ENCODE measurements at regions not wholly inside any gene's neighbourhood (a gene's known extent, or its start where the extent isn't known, plus 50 kb on each side); places are given as distances from the start of the nearest gene placed in this dataset.

DNA sequence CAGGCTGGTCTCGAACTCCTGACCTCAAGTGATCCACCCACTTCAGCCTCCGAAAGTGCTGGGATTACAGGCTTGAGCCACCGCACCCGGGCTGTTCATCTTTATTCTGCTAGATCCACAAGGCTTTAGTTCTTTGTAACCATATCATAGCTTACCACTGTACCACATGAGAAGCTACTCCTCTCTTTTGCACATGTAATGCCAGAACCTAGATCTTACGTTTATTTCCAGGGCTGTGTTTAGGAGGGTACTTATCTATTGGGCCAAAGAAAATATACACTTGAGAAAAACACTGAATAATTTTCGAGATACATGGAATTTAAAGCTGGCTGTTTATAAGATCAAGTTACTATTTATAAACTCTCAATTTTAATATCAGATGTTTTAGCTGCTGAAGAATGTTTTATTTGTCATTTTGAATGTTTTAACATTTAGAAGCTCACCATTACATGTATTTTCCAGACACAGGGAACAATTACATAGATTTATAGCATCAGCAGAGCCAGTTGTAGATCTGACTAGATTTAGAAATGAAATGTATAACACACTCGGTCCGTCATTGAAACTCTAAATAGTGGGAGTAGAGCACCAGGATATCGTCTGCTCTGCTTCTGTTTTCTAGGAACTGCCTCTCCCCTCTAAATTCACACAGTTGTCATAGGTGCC is 155.3 kb upstream of the HAND2 start:
- no peak overlapping the region for H3K4me3 ChIP-seq
- H3K9me1 ChIP-seq (ENCODE audit: control insufficient read depth, insufficient read depth, low read length): no peaks in the 10 kb centered on the region
- H3K36me3 ChIP-seq (ENCODE audit: control insufficient read depth, insufficient read depth, low read length): no peaks in the 10 kb centered on the region
- no peak overlapping the region for H3K4me2 ChIP-seq (ENCODE audit: insufficient read depth, low read length)
- H3K4me1 ChIP-seq (replicated peaks in 1 of 2; ENCODE audit: control insufficient read depth in 2 of 2, insufficient read depth in 2 of 2, low read length in 2 of 2): no peaks in the 10 kb centered on the region
- no peak for TF ChIP-seq ZNF668 (CRISPR knock-in tag; IDR thresholded peaks at IDR 0.05)
- no peak for TF ChIP-seq ZNF140 (CRISPR knock-in tag; IDR thresholded peaks at IDR 0.05)
- TF ChIP-seq ELF2 (CRISPR knock-in tag; IDR thresholded peaks at IDR 0.05): no peak
- TF ChIP-seq, protein P1, sequence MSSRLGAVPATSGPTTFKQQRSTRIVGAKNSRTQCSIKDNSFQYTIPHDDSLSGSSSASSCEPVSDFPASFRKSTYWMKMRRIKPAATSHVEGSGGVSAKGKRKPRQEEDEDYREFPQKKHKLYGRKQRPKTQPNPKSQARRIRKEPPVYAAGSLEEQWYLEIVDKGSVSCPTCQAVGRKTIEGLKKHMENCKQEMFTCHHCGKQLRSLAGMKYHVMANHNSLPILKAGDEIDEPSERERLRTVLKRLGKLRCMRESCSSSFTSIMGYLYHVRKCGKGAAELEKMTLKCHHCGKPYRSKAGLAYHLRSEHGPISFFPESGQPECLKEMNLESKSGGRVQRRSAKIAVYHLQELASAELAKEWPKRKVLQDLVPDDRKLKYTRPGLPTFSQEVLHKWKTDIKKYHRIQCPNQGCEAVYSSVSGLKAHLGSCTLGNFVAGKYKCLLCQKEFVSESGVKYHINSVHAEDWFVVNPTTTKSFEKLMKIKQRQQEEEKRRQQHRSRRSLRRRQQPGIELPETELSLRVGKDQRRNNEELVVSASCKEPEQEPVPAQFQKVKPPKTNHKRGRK (tag; IDR thresholded peaks at IDR 0.05): no peak
- no peak for TF ChIP-seq ZFPM2 (CRISPR knock-in tag; IDR thresholded peaks at IDR 0.05)
- TF ChIP-seq MIER1 (IDR thresholded peaks at IDR 0.05; ENCODE audit: low read depth): no peak
- TF ChIP-seq, protein P2, sequence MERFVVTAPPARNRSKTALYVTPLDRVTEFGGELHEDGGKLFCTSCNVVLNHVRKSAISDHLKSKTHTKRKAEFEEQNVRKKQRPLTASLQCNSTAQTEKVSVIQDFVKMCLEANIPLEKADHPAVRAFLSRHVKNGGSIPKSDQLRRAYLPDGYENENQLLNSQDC (CRISPR knock-in tag; IDR thresholded peaks at IDR 0.05): no peak
- no peak for TF ChIP-seq EZH2 (IDR thresholded peaks at IDR 0.05; ENCODE audit: borderline replicate concordance, low read depth, low read length)
- in situ Hi-C loops (cut with MboI) (no loop called here), intact Hi-C loops (cut with micrococcal nuclease) (no loop called here)
- ChIA-PET POLR2A (no interaction called here), CTCF (ENCODE audit: low intra/inter-chr PET ratio) (no interaction called here)
- no peak overlapping the region for H3K9ac ChIP-seq (ENCODE audit: insufficient read depth in 1 of 2, low read depth in 2 of 2, low read length in 2 of 2)
- BruUV-seq (replicated peaks): no TSS peak
- no peaks in the 10 kb centered on the region for H4K20me1 ChIP-seq (replicated peaks; ENCODE audit: control insufficient read depth, insufficient read depth, low read length)
- no peak overlapping the region for H2AFZ ChIP-seq (ENCODE audit: low read depth, low read length)
- 6% methylated on average over 9 of the region's 9 CpGs for WGBS (ENCODE audit: insufficient coverage, low coverage, missing lambda C conversion rate)
- H3K79me2 ChIP-seq (ENCODE audit: control insufficient read depth, insufficient read depth, low read length): no peaks in the 10 kb centered on the region
- no peaks in the 10 kb centered on the region for H3K9me3 ChIP-seq (replicated peaks; ENCODE audit: control insufficient read depth, insufficient read depth, low read depth, low read length)
- ATAC-seq (no peak), FAIRE-seq (no peak), DNase-seq (ENCODE audit: extremely low read depth in 1 of 4, low spot score in 3 of 4) (no peak)
- H3K27me3 ChIP-seq (ENCODE audit: control insufficient read depth in 2 of 2, insufficient read depth in 2 of 2, low read length in 2 of 2): peaks cover 0 to 3% of the 10 kb centered on the region in 2 experiments; a peak in 2 of 5 replicates
- no peak overlapping the region for H3K27ac ChIP-seq (ENCODE audit: extremely low read depth, low read depth, low read length)

All from K562 (cell line).